Sciatic nerve (tissue), 2 donors: ENCODE measurements at regions not wholly inside any gene's neighbourhood (a gene's known extent, or its start where the extent isn't known, plus 50 kb on each side); places are given as distances from the start of the nearest gene placed in this dataset.
"Not testable (repeated sequence)": the region's sequence is repeated elsewhere in the genome, so short reads cannot be mapped to it uniquely, and the experiment has no call there.

Source experiments
- ATAC-seq: fragments of 200-7000 bp; cut with Tn5 transposase; one replicate; pipeline ENCODE4 v1.9.1; 2020; ENCODE audit warnings: mild to moderate bottlenecking, moderate library complexity
- DNase-seq: peaks from one replicate; pipeline ENCODE4 v3.0.0-alpha.2; 2020; ENCODE audit warnings: low spot score
- intact Hi-C: fragments of 100-400 bp; cut with DNase I; formaldehyde crosslinking; loops from one replicate; pipeline ENCODE4 v1.14.2; 2022
- donor health status: DM: no; HTN: no; CAD: no.
- donor health status: DM: no; HTN: no; CAD: no.

GRCh38 chr9:119758990-119759389 lies 389.8 kb upstream of the BRINP1 start:
- DNase-seq (no peak), ATAC-seq (no peak)
- intact Hi-C loops, result no loop called here

GRCh38 chr9:119758241-119758640 lies 389.0 kb upstream of the BRINP1 start:
- DNase-seq (no peak), ATAC-seq (no peak)
- intact Hi-C loops, result no loop called here

- ATAC-seq, result no peak
- DNase-seq, result no peak
- intact Hi-C loops, result no loop called here
These were observed 370.2 kb upstream of the BRINP1 start for GRCh38 chr9:119739476-119739875.

- DNase-seq (no peak), ATAC-seq (no peak)
- intact Hi-C loops, result no loop called here
These were observed 367.5 kb upstream of the BRINP1 start for GRCh38 chr9:119736491-119737454.

- DNase-seq, result no peak
- intact Hi-C loops, result no loop called here
These were observed 358.8 kb upstream of the BRINP1 start for GRCh38 chr9:119727988-119728387.

GRCh38 chr9:119726035-119726434 lies 356.8 kb upstream of the BRINP1 start:
- ATAC-seq, result no peak
- intact Hi-C loops, result no loop called here

More at GRCh38 chr9:119727988-119728387, 358.8 kb upstream of the BRINP1 start:
- no peak for ATAC-seq

GRCh38 chr9:119722384-119722783 lies 353.1 kb upstream of the BRINP1 start:
- DNase-seq (no peak), ATAC-seq (no peak)
- intact Hi-C loops, result no loop called here

More at GRCh38 chr9:119726035-119726434, 356.8 kb upstream of the BRINP1 start:
- DNase-seq, result no peak

- intact Hi-C loops, result no loop called here
- ATAC-seq, result no peak
- DNase-seq, result no peak
These were observed 343.1 kb upstream of the BRINP1 start for GRCh38 chr9:119712325-119712724.

- intact Hi-C loops, result no loop called here
- ATAC-seq (no peak), DNase-seq (no peak)
These were observed 340.2 kb upstream of the BRINP1 start for GRCh38 chr9:119709431-119709830.

GRCh38 chr9:119707228-119707845 lies 338.1 kb upstream of the BRINP1 start:
- intact Hi-C loops, result no loop called here

GRCh38 chr9:119701651-119702050 lies 332.4 kb upstream of the BRINP1 start:
- DNase-seq, result no peak
- intact Hi-C loops, result no loop called here
- no peak for ATAC-seq

More at GRCh38 chr9:119707228-119707845, 338.1 kb upstream of the BRINP1 start:
- DNase-seq (no peak), ATAC-seq (no peak)

GRCh38 chr9:119698535-119698934 lies 329.3 kb upstream of the BRINP1 start:
- no peak for DNase-seq
- ATAC-seq, result no peak
- intact Hi-C loops, result no loop called here

- no peak for DNase-seq
- intact Hi-C loops, result no loop called here
- ATAC-seq, result no peak
These were observed 328.8 kb upstream of the BRINP1 start for GRCh38 chr9:119697996-119698395.

GRCh38 chr9:119689879-119690278 lies 320.6 kb upstream of the BRINP1 start:
- ATAC-seq (no peak), DNase-seq (no peak)
- intact Hi-C loops, result no loop called here

- no peak for DNase-seq
- intact Hi-C loops, result no loop called here
- ATAC-seq, result no peak
These were observed 319.3 kb upstream of the BRINP1 start for GRCh38 chr9:119688547-119688946.

GRCh38 chr9:119677811-119678505 lies 308.7 kb upstream of the BRINP1 start:
- intact Hi-C loops, result no loop called here
- no peak for DNase-seq
- ATAC-seq, result no peak

- DNase-seq (no peak), ATAC-seq (no peak)
- intact Hi-C loops, result no loop called here
These were observed 306.7 kb upstream of the BRINP1 start for GRCh38 chr9:119675951-119676350.

GRCh38 chr9:119672763-119673162 lies 303.5 kb upstream of the BRINP1 start:
- DNase-seq, intact Hi-C loops, ATAC-seq: not testable (repeated sequence)

GRCh38 chr9:119667916-119668315 lies 298.7 kb upstream of the BRINP1 start:
- DNase-seq, result no peak
- no peak for ATAC-seq
- intact Hi-C loops, result no loop called here

- intact Hi-C loops, result no loop called here
- no peak for ATAC-seq
These were observed 297.9 kb upstream of the BRINP1 start for GRCh38 chr9:119667163-119667562.

More at GRCh38 chr9:119667163-119667562, 297.9 kb upstream of the BRINP1 start:
- DNase-seq, result no peak
